ENCODE measurements at regions not wholly inside any gene's neighbourhood (a gene's known extent, or its start where the extent isn't known, plus 50 kb on each side); places are given as distances from the start of the nearest gene placed in this dataset.

- no peak for DNase-seq (ENCODE audit: low read depth)
Measured at GRCh38 chr11:19403196-19403895, 162.6 kb upstream of the E2F8 start.

- DNase-seq (ENCODE audit: low read depth) = no peak
Measured at GRCh38 chr11:19400296-19400695, 159.6 kb upstream of the E2F8 start.

DNA sequence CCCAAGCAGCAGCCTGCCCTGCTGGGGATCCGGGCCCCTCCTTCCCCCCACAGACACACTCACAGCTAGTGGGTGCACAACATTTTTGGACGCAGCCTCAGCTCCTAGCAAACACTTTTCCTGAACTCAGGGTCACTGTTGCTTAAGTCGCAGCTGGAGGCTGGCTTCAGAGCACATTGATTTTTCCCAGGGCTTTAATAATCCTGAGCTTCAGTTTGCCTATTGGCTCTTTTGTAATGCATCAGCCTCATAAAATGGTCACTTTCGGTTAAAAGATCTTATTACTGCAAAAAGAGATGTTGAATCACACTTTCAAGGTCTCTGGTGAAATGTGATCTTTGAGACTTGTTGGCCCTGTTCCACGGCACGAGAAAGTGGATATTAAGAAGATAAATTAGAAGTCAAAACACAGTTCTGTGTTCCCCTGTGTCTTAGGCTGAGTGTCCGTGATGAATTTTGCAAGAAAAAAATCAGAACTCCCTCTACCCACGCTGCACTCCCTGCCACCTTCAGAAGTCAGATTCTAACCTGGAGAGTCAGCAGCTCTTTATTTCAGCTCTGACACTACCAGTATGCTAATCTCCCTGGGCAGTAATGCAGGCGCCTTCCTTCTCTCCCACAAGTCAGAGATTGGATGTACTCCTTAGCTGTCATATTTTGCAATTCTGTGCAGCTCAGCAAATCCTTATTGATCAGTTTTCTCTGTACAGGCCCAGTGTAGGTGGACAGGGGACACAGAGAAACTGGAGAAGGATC lies 158.2 kb upstream of the E2F8 start:
- no peak for DNase-seq (ENCODE audit: low read depth)

- DNase-seq (ENCODE audit: low read depth) = no peak
Measured at GRCh38 chr11:19398273-19398672, 157.5 kb upstream of the E2F8 start.

DNA sequence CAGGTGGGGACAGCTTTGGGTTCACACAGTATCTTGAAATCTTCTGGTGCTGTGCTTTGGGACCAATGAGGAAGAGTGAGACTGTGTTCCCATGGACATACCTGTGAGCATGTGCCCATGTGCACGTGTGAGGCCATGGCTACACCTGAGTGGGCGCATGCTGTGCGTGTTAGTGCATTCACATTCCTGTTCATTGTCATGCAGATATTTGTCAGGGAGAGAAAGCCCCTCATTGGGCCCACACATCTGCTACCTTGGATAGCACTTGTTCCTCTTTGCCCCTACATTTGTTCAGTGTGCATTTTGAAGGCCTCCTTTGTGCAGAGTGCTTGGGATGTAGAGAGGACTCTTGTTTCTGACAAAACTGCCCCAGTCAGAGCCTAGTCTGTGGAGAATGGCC lies 154.3 kb upstream of the E2F8 start:
- DNase-seq (ENCODE audit: low read depth) = no peak

- no peak for DNase-seq (ENCODE audit: low read depth)
Measured at GRCh38 chr11:19394525-19395016, 153.8 kb upstream of the E2F8 start.

- DNase-seq (ENCODE audit: low read depth) = no peak
Measured at GRCh38 chr11:19393941-19394340, 153.2 kb upstream of the E2F8 start.

- no peak for DNase-seq (ENCODE audit: low read depth)
Measured at GRCh38 chr11:19392847-19393518, 152.2 kb upstream of the E2F8 start.

GRCh38 chr11:19392321-19392720 lies 151.6 kb upstream of the E2F8 start:
- DNase-seq (ENCODE audit: low read depth) = no peak

DNA sequence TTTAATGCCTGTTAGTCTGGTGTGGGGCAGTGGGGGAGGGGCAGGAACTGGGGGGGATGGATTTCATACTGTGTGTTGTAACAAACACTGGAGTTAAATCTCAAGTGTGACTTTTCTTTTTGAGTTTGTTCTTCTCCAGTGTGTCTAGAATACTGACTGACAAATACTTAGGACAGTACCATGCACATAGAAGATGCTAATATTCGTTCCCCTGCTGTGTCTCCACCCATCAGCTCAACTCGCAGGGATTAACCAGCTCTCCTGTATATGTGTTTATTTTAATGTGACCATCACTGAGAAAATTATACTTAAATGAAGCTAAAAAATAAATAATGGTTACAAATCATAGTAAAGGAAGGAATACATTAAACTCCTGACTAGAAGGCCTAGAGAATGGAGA lies 150.9 kb upstream of the E2F8 start:
- no peak for DNase-seq (ENCODE audit: low read depth)

DNA sequence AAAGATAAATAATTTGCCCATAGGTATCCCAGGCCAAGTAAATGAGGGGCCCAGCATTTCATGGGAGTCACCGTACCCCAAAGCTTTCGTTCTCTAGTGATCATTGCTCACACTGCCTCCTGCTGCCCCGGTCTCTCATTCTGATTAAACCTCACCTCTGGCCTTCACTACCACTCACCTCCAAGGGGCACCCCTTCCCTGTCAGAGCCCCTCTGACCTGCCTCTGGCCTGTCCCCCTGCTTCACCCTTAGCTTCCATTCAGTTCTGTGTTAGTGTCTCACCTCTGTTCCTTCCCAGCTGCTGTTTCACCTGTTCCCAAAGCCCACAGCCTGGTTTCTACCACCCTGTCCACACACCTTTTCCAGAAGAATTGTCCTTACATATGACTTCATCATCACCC lies 150.3 kb upstream of the E2F8 start:
- DNase-seq (ENCODE audit: low read depth) = no peak

GRCh38 chr11:19389787-19390303 lies 149.1 kb upstream of the E2F8 start:
- DNase-seq (ENCODE audit: low read depth) = no peak

- DNase-seq (ENCODE audit: low read depth) = no peak
Measured at GRCh38 chr11:19382131-19382611, 141.4 kb upstream of the E2F8 start.

- DNase-seq (ENCODE audit: low read depth) = no peak
Measured at GRCh38 chr11:19380375-19380774, 139.6 kb upstream of the E2F8 start.

- DNase-seq (ENCODE audit: low read depth) = no peak
Measured at GRCh38 chr11:19379465-19379864, 138.7 kb upstream of the E2F8 start.

- DNase-seq (ENCODE audit: low read depth) = no peak
Measured at GRCh38 chr11:19378814-19379213, 138.1 kb upstream of the E2F8 start.

DNA sequence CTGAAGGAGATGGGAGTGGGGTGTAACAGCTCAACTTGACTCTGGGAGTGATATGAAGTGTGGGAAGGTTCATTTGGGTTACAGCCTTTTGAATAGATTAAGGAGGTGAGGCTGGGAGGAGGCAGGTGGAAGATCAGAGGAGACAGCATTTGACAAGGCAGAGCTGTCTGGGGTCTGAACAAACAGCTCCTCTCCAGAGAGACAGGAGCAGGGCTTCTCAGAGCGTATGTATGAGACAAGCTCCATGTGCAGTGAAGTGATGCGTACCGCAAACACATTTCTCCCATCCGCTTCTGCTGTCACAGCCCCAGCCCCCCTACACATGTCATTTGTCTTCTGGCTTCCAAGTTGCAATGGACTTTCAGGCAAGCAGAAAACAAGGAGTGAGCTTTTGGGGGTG lies 137.1 kb upstream of the E2F8 start:
- DNase-seq (ENCODE audit: low read depth) = no peak

DNA sequence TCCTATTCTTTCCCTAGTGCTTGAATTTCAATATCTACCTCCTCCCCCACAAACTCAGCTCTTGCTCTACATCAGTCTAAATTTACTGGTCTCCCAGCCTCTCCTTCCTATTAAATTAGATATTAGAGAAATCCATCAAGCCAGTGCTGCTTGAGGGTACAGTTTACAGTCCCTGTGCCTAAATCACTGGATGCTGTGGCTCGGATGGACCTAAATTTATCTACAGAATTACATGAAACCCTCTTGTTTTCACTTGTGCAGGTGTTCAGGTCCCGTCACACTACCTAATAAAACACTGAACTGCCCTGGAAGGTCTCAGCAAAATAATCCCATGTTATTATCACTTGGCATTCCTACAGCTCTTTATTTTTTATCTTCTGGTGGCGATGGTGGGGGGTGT lies 134.7 kb upstream of the E2F8 start:
- DNase-seq (ENCODE audit: low read depth) = no peak

DNA sequence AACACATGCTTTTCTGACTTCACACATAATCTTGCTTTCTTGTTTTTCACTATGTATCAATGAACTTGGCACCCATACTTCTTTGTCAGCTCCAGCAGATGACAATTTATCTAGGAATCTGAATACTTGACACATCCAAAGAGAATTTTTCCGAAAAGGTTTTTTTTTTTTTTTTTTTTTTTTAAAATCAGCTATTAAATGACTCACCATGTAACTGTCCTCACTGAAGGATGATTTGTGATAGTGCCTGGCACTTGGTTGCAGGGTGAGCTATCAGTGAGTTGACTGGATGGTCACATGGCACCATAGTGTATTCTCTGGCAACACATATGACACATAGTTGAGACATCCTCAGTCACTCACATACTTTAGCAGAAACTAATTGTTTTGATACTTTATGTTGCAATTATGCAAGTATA lies 133.4 kb upstream of the E2F8 start:
- no peak for DNase-seq (ENCODE audit: low read depth)

- no peak for DNase-seq (ENCODE audit: low read depth)
Measured at GRCh38 chr11:19372381-19372780, 131.6 kb upstream of the E2F8 start.

DNA sequence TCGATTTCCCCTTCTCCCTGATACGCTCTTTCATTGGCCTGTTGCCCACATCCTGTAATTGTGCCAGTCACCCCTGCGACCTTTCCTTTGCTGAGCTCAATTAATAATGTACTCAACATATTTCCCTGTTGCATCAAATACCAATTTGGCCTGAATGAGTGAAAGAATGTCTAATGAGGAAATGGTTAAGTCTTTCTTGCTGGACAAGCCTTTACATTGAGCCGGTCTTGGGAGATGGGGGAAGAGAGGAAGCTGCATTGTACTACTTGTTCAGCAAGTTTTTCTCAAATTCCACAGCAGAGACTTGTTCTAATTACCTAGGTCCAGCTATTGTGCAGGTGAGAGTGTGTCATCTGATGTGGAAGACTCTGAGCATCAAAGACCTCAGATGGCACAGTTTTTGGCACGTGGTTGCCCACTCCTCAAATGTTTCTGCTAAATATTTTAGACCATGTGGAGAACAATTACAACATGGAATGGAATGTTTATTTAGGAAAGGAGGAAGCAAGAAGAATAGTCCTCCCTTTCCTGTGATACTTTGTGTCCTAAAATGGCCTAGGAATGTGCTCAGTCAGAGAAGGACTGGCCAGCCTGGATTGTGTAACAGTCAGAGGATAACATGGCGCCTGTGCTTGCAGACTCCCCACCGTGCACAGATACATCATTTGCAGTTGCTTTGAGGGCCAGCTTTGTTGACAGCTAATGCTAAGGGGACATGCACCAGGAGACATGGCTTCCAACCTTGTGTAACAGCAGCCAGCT lies 129.5 kb upstream of the E2F8 start:
- DNase-seq (ENCODE audit: low read depth) = no peak

Measured in forelimb muscle (tissue), 1 donor.